RWPE1 (cell line): ENCODE measurements at regions not wholly inside any gene's neighbourhood (a gene's known extent, or its start where the extent isn't known, plus 50 kb on each side); places are given as distances from the start of the nearest gene placed in this dataset.

Experiments used
- CTCF ChIA-PET: fragments of 350-600 bp; sonication (Branson Sonifier 250); formaldehyde crosslinking; extraction: SDS; loops from one replicate; lab custom pipeline; 2021; lab: Yijun Ruan, JAX
- POLR2A ChIA-PET: fragments of 400-600 bp; formaldehyde crosslinking; extraction: SDS; loops from one replicate; lab custom pipeline; 2020; ENCODE audit warnings: antibody characterized with exemption; ENCODE audit not compliant: low non-redundant PET; lab: Yijun Ruan, JAX
- DNase-seq: peaks from one replicate; pipeline ENCODE4 v3.0.0; 2012; ENCODE audit warnings: low spot score
- H3K27ac ChIP-seq: fragments of 450-650 bp; 2 replicates; pipeline ENCODE4 v1.5.1; 2017
- CTCF ChIP-seq: fragments of 450-650 bp; conservative IDR thresholded peaks from 2 replicates; pipeline ENCODE4 v1.5.1; 2017; ENCODE audit warnings: low read depth, mild to moderate bottlenecking

GRCh38 chr2:37586663-37587317, 84.7 kb downstream of the CDC42EP3 start:
- no peak for TF ChIP-seq CTCF
- DNase-seq: no peak
- CTCF ChIA-PET: interaction anchor here (0.5 to 1.0 kb wide), 2 partner anchors 84 to 298 kb away, joined by 3 to 4 read pairs; no protein-coding TSS in a partner anchor
- H3K27ac ChIP-seq: no peak overlapping the region
- POLR2A ChIA-PET: no interaction called here

GRCh38 chr2:37587817-37588216, 83.6 kb downstream of the CDC42EP3 start:
- H3K27ac ChIP-seq: no peak overlapping the region
- ChIA-PET POLR2A (interaction anchor here (1.0 kb wide), 1 partner anchor 9 kb away, joined by 3 read pairs; no protein-coding TSS in a partner anchor), CTCF (interaction anchor here (0.7 kb wide), 1 partner anchor 78 kb away, joined by 3 read pairs; no protein-coding TSS in a partner anchor)
- TF ChIP-seq CTCF: no peak
- no peak for DNase-seq

- ChIA-PET CTCF (no interaction called here), POLR2A (interaction anchor here (1.0 kb wide), 1 partner anchor 9 kb away, joined by 3 read pairs; no protein-coding TSS in a partner anchor)
- TF ChIP-seq CTCF: no peak
- H3K27ac ChIP-seq: no peak overlapping the region
- DNase-seq: no peak
Measured at GRCh38 chr2:37588316-37588777, 83.1 kb downstream of the CDC42EP3 start.

GRCh38 chr2:37589298-37589697, 82.1 kb downstream of the CDC42EP3 start:
- DNase-seq: no peak
- no peak overlapping the region for H3K27ac ChIP-seq
- POLR2A ChIA-PET: no interaction called here
- CTCF ChIA-PET: no interaction called here
- no peak for TF ChIP-seq CTCF

- no peak for DNase-seq
- CTCF ChIA-PET: no interaction called here
- POLR2A ChIA-PET: no interaction called here
Measured at GRCh38 chr2:37590119-37590571, 81.3 kb downstream of the CDC42EP3 start.

More at GRCh38 chr2:37590119-37590571, 81.3 kb downstream of the CDC42EP3 start:
- no peak overlapping the region for H3K27ac ChIP-seq
- TF ChIP-seq CTCF: no peak
